DMS53 treated with DMSO at 0.1 percent for 48 hours (cell line): ENCODE measurements at regions not wholly inside any gene's neighbourhood (a gene's known extent, or its start where the extent isn't known, plus 50 kb on each side); places are given as distances from the start of the nearest gene placed in this dataset.
"Not testable (repeated sequence)": the region's sequence is repeated elsewhere in the genome, so short reads cannot be mapped to it uniquely, and the experiment has no call there.

Experiments used
- DNase-seq: peaks from one replicate; lab custom pipeline; 2025; ENCODE audit not compliant: unreplicated experiment; lab: John Stamatoyannopoulos, UW

DNA sequence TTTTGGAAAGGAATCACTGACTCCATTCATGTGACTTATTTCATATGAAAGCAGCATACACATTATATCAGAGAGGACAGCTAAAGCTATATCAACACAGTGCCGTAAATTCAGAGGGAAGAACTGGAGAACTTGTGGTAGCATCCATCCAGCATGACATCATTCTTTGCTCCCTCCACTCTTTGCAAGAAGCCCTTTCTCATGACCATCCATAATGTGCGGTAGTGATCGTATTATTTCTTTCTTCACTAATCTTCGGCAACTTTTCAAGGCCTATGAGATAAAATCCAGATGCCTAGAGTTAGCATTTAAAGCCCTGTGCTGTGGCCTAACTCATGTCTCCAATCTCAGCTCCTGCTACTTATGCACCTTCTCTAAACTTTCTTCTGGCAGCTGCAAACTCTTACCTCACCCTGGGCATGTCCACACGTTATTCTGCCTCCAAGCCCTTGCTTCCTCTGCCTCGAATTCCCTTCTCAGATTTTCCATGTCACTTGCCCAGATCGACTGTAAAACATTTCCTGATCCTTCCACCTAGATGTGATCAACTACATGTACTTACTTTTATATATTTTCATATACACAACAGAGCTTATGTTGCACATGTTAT is 307.3 kb upstream of the SGCD start:
- DNase-seq: no peak

DNA sequence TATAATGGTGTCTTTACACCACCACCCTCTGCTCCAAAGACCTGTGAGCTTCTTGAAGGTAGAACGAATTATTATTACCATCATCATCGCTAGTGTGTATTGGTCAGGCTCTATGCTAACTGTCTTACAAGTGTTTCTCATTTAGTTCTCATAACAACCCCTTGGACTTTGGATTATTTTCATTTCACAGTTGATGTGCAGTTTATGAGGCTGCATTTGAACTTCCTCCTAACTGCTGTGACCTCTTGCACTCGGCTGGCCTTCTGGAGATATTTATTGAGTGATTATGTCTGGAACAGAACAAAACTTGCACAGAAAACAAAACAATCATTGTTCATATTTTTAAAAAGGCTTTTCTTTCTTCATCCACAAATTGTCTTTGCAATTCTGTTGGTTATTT is 306.3 kb upstream of the SGCD start:
- no peak for DNase-seq

DNA sequence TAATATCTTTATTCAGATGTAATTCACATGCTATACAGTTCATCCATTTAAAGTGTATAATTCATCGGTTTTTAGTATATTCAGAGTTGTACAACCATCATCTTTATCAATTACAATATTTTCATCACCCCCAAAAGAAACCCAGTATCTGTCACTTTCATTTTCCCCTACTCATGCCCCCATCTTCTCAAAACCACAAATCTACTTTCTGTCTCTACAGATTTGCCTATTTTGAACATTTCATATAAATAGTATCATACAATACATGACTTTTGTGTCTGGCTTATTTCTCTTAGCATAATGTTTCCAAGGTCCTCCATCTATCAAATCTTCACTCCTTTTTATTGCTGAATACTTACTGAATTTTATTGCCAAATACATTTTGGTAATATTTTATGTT is 305.1 kb upstream of the SGCD start:
- DNase-seq: no peak

DNA sequence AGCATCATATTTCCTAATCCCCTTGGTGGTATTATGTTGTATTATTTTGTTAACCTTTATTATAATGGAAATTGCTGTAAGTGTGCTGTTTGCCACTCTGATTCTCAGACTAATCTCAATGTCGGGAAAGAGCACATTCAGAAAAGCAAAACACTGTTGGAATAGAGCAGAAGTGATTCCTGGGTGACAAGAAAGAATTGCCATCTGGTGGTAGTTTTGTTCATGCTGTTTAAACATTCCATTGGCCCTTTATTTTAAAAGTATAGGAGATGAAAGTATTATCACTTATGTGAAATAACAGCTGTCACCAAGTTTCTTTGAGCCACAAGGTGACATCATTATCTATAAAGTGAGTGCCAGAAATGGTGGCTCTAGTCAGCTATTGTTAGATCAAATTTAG is 301.3 kb upstream of the SGCD start:
- no peak for DNase-seq

DNA sequence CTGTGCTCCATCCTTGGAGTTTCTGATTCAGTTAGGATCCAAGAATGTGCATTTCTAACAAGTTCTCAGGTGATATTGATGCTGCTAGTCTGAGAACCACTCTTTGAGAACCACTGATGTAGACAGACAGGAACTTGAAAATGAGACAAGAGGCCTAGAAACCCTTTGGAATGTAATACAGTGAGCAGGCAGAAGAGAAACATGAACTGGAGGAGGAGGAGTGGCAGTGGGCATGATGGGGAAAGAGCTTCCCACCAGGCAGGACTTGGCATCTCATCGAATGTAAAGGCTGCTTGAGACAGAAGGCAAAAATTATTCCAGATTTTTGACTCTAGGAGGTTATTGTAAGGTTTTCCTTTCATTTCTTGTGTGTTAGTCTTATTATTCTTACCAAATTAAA is 295.8 kb upstream of the SGCD start:
- no peak for DNase-seq

DNA sequence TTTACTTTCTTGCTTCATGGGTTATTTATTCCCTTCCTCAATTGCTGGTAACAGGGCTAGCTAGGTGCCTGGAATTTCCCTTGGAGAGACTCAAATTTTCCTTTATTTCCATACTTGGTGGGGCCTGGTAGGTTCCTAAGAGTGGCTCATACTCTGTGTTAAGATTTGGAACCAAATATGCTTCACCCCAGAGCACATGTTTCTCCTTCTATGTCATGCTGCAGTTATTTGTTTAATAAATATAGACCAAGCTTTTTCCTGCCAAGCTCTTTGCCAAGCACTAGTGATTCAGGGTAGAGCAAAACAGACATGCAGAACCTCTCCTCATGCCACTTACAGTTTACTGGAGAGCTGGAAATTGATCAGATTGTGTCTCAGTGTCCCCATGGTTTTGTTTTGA is 290.3 kb upstream of the SGCD start:
- DNase-seq: no peak

DNA sequence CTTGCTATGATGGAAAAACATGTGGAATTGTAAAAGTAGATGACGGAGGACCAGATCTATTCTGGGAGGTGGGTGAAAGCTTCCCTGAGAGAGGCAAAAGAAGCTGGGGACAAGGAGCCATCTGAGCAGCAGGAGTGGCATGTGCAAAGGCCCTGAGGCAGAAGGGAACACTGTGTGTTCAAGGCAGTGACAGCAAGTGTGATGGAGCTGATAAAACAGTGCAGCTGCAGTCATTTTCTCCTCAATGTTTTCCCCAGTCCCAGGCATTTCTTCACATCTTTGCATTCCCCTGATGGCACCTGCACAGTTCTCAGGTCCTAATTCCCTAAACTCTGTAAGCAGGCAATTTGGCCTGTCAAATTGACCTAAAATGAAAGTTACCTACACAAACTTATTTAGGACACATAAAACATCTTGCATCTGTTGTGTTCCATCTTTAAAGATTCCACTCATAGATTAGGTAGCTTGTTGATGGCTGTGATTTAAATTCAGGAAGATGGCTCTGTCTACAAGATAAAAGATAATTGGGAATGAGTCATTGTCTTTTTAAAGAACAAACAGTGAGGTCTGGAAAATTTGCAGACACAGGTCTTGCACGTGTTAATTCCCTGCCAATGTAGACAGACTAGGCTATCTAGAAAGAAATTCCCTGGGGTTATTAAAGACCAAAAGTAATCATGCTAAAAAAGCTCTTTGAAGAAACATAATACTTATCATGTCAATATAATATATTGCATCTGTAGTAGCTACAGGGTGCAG is 289.6 kb upstream of the SGCD start:
- DNase-seq: no peak

DNA sequence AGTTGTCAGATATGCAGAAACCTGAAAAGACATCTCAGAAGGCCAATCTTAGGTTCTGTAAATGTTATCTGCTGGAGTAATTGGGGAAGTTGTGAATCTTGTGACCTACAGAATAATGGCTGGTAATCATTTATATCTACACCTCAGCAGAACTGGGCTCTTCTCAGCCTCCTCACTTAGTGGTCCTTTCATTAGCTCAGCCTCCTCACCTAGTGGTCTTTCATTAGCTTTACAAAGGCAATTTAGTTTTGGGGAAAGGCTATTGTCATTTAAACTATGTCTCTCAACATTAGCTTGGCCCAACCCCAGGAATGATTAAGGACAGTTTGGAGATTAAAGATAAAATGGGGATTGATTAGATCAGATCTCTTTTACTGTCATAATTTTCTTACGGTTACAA is 284.2 kb upstream of the SGCD start:
- DNase-seq: no peak

DNA sequence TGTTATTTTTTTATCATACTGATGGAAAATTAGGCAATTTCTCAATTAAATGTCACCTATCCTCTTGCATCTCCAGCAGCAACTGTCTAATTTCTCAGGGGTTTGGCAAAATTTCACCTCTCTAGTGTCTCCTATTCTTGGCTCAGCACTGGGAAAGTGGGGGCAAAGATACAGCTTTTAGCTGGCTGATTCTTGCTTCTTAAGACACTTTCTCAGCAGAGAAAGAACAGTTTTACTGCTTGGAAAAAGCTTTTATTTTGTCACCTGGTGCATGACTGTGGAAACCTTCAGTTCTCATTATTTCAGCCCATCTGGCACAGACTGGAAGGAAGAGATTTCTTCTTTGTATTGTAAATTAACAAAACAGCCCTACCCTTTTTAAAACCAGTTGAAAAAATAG is 283.6 kb upstream of the SGCD start:
- no peak for DNase-seq

DNA sequence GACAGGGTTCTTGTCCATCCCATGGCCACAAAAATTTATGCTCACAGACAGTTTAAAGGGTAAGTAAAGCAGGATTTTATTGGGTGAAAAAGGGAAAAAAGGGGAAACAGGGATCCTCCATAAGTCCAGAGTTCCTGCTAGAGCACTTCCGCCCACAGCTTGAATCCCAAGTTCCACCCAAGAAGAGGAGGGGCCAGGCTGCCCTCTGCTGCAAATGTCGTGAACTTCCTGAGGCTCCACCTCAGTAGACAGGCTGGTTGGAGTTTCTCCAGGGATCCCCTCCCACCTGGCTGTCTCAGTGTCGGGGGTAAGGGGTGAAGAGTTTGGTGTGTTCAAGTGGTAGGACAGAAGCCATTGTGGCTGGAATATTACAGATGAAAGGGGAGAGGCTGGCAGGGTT is 275.0 kb upstream of the SGCD start:
- no peak for DNase-seq

DNA sequence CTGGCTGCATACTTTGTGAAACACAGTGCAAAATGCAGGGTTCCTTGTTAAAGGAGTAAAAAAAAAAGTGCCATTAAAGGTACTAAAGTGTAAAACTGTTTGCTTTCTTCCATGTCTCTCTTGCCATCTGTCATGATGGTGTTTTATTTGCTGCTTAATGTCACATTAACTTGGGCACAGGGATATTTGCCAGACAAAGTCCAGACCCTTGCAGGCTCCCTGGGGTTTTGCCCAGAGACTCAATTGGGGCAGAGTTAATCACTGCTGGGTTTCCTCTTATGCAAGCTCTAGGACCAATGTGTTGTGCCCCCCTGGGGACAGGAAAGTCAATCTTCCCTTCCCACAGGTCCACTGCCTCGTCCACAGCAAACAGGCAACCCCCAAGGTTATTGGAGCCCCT is 274.3 kb upstream of the SGCD start:
- DNase-seq: no peak

DNA sequence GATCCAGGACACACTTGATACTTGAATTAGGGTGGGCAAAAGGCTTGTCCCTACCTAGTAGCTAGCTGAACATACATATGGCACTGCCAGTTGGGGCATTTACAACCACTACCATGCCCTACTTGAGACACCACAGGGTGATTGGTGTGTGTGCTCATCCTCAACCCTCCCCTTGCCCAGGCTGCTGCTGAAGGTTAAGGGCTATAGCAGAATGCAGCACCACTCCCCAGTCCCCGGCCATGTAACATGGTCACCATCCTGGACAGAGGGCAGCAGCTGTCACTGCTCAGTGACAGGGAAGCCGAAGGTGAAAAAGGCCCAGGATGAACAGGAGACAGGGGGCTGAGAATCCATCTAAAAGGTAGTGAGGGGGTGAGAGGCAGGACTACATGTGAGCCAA is 273.9 kb upstream of the SGCD start:
- DNase-seq: no peak

DNA sequence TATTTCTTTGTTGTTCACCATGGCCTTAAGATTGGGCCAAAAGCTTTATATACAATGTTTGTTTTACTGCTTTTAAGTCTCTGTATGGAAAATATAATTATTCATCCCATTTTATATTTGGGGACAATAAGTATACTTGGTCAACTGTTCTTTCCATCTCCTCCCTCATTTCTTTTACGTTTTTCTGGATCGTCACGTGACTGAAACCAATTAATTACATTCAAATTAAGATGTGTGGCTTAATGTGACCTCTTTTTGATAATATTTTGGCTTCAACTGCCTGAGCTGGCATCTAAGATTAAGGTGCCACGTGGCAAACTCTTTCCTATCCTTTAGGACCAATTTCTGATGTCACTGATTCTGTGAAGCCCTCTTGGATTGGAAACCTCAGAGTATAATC is 250.1 kb upstream of the SGCD start:
- no peak for DNase-seq

DNA sequence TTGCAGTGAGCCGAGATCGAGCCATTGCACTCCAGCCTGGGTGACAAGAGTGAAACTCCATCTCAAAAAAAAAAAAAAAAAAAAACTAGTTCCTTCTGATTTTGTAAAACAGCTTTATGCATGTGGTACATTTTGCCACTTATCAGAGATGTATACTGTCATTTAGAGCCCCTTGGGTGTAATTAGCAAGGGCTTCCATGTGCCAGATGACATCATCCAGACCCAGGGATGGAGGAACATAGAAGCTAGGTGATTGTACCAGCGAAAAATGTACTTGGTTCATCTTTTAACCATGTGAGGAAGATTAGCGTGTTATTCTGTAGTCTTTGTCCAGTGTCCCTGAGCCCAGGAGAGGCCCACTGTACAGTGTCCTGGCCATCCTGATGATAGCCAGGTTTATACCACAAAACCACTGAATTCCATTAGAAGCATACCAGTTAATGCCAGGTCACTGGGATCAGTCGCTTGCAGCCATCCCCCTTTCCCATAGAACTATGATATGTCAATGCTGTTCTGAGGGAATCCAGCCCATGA is 239.3 kb upstream of the SGCD start:
- no peak for DNase-seq

DNA sequence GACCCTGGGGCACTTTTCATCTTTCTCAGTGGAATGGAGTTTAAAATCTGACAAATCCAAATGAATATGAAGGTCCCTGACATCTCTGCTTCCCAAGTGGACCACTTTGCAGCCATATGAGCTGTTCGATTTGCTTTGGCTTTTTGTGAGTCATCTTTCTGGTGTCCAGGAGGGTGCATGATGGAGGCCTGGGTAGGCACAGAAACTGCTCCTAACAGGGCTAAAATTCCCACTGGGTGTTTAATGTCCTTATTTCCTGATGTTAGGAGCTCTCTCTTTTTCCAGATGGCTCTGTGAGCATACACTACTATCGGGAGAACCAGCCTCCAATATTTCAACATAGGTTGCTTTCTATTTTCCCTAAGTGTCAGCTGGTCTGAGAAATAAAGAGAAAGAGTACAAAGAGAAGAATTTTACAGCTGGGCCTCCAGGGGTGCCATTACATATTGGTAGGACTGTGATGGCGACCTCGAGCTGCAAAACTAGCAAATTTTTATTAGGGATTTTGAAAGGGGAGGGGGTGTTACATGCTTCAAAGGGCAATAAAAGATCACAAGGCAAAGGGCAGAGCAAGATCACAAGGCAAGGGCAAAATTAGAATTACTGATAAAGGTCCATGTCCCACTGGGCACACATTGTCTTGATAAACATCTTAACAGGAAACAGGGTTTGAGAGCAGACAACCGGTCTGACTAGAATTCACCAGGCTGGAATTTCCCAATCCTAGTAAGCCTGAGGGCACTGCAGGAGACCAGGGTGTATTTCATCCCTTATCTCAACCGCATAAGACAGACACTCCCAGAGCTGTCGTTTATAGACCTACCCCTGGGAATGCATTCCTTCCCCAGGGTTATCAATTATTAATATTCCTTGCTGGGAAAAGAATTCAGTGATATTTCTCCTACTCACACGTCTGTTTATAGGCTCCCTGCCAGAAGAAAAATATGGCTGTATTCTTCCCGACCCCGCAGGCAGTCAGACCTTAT is 236.7 kb upstream of the SGCD start:
- not testable (repeated sequence) for DNase-seq

DNA sequence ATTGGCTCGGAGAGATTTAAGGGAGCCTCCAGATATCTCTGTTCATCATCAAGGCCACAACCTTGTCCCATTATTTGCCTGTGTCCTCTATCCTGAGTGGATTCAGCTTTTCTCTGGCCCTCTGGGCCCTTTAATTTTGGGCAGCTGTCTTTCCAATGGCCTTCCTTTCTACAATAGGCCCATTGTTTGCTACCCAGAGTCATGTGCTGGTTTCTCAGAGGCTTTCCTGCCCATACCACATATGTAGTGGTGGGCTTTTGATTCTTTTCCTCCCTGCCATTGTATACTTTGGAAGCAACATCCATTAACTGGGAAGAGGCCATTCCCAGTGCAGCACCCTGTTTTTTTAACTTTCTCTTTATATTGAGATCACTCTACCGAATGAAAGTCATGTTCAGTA is 233.9 kb upstream of the SGCD start:
- no peak for DNase-seq

DNA sequence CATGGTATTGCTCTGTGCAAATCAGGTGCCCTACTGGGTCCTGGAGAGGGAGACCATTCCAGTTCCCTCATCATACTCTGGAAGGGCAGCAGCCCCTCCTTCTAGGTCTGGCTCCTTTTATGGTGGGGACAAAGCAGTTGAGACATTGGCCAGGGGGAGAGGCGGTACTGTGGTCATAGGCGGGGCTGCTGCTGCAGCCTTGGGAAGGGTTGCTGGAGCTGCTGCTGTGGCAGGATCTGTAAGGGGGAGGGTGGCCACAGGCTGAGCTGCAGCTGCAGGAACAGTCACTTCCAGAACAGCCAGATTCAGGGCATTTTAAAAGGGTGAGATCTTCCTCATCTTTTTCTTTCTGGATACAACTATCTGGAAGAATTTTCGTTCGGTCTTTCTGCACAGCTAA is 233.0 kb upstream of the SGCD start:
- no peak for DNase-seq

DNA sequence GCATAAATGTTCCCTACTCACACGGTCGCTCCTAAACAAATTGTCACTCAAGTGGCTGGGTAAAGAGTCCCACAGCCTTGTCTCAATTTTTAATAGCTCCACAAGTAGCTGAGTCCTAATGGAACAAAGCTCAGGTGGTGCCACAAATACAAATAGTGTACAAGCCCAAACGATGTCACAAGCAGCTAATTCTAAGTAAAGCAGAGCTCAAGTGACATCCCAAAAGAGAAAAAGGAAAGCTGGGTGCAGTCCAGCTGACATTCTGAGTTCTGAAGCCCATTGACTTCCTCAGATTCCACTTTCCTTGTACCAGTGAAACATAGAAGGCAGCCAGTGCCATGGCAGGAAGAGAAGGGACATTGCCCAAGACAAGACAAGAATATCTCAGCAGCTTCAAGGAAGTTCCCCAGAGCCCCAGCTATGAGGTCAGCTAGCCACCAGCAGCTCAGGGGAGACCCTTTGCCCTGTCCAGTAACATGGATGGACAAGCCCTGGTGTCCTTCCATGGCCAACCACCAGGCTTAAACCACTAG is 231.2 kb upstream of the SGCD start:
- DNase-seq: no peak

DNA sequence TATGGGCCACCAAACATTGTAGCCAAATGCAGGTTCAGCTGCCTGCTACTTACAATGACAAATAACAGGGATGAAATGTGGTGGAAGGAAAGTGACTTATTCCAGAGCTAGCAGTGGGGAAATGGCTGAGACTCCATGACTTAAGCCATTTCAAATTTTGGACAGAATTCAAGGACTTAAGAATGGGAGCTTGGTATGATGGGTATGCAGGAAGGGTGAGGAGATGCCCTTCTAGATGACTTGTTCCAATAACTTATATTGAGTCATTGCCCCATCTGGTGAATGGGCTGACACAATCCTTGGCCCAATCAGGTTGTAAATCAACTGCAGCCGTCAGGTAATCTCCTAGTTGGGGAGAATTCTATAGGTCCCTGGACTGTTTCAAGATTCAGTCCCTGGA is 230.7 kb upstream of the SGCD start:
- no peak for DNase-seq

DNA sequence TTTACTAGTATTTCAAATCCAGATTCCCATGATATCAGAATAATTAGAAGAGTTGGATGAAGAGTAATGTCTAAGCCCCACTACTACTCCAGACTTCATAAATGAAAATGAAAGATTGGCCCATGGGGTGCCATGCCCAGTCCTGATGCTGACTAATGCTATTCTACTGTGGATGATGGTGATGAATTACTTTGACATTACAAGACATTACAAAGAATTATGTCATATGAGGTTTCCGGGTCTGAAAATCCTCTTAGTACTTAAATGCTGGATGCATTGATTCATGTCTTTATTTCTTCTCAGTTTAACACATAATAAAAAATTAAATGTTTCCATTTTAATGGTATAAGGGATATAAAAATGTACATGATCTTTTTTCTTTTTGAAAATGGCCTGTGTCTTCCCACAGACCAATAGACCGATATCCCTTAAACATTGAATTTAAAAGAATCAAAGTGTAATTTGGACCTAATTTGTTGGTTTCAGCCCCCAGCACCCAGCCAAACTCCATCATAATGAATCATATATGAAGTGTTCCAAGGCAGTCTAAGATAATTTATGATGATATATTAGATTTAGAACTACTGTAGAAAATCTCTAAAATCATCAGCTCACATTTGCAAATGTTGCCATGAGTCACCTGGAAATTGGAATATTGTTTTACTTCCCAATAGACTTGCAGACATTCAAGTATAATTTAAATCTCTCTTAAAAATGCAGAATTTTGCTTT is 223.6 kb upstream of the SGCD start:
- DNase-seq: no peak
